ENCODE measurements at regions not wholly inside any gene's neighbourhood (a gene's known extent, or its start where the extent isn't known, plus 50 kb on each side); places are given as distances from the start of the nearest gene placed in this dataset.

DNA sequence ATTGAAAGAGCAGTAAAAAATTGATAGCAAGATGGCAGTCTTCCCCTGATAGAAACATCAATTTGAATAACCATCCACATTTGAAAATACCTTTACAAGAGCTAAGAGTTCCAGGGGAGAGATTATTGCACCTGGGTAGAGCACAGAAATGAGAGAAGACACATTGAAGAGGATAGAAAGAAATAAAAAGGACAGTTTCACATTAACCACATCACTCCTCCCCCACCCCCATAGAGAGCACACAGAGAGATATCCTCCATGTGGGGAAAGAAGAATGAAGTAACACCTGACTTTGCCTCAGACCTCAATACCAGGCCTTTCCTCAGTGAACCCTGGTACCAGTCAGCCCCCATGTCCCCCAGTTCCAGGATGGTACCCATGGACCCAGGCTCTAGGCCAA is 486.7 kb downstream of the FAM181B start:
- no peak for DNase-seq (ENCODE audit: low read depth in 1 of 2, low spot score in 1 of 2)
- no peak for TF ChIP-seq SPI1 (IDR thresholded peaks at IDR 0.05; ENCODE audit: borderline replicate concordance, low read depth)
- TF ChIP-seq, protein P1, sequence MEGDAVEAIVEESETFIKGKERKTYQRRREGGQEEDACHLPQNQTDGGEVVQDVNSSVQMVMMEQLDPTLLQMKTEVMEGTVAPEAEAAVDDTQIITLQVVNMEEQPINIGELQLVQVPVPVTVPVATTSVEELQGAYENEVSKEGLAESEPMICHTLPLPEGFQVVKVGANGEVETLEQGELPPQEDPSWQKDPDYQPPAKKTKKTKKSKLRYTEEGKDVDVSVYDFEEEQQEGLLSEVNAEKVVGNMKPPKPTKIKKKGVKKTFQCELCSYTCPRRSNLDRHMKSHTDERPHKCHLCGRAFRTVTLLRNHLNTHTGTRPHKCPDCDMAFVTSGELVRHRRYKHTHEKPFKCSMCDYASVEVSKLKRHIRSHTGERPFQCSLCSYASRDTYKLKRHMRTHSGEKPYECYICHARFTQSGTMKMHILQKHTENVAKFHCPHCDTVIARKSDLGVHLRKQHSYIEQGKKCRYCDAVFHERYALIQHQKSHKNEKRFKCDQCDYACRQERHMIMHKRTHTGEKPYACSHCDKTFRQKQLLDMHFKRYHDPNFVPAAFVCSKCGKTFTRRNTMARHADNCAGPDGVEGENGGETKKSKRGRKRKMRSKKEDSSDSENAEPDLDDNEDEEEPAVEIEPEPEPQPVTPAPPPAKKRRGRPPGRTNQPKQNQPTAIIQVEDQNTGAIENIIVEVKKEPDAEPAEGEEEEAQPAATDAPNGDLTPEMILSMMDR (IDR thresholded peaks at IDR 0.05; ENCODE audit: insufficient read depth, low read length): no peak
- TF ChIP-seq GABPA (IDR thresholded peaks at IDR 0.05; ENCODE audit: low read depth): no peak
- no peak for TF ChIP-seq POLR2AphosphoS5 (IDR thresholded peaks at IDR 0.05; ENCODE audit: low read depth)
- TF ChIP-seq, protein P2, sequence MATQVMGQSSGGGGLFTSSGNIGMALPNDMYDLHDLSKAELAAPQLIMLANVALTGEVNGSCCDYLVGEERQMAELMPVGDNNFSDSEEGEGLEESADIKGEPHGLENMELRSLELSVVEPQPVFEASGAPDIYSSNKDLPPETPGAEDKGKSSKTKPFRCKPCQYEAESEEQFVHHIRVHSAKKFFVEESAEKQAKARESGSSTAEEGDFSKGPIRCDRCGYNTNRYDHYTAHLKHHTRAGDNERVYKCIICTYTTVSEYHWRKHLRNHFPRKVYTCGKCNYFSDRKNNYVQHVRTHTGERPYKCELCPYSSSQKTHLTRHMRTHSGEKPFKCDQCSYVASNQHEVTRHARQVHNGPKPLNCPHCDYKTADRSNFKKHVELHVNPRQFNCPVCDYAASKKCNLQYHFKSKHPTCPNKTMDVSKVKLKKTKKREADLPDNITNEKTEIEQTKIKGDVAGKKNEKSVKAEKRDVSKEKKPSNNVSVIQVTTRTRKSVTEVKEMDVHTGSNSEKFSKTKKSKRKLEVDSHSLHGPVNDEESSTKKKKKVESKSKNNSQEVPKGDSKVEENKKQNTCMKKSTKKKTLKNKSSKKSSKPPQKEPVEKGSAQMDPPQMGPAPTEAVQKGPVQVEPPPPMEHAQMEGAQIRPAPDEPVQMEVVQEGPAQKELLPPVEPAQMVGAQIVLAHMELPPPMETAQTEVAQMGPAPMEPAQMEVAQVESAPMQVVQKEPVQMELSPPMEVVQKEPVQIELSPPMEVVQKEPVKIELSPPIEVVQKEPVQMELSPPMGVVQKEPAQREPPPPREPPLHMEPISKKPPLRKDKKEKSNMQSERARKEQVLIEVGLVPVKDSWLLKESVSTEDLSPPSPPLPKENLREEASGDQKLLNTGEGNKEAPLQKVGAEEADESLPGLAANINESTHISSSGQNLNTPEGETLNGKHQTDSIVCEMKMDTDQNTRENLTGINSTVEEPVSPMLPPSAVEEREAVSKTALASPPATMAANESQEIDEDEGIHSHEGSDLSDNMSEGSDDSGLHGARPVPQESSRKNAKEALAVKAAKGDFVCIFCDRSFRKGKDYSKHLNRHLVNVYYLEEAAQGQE (IDR thresholded peaks at IDR 0.05; ENCODE audit: insufficient replicate concordance, low read depth): no peak
- Histone ChIP-seq H3K27me3 (ENCODE audit: insufficient read depth, poor library complexity, severe bottlenecking) (no peaks in the 10 kb centered on the region), H3K27ac (replicated peaks) (no peak overlapping the region), H3K4me3 (replicated peaks; ENCODE audit: insufficient read depth, low read length) (no peak overlapping the region)

DNA sequence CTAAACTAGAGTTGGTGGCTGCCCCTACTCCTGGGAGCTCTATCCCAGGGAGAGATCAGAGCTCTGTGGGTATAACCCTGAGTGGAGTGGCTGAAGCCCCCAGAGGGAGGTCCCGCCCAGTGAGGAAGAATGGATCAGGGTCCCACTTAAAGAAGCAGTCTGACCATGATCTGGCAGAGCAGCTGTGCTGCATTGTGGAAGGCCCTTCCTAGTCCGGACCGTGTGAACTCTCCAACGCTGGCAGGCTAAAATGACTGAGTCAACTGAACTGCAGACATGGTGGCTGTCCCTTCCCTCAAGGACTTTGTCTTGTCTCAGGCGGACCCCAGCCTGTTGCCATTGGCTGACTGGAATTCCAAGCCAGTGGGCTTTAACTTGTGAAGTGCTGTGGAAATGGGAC is 494.2 kb downstream of the FAM181B start:
- Histone ChIP-seq H3K27me3 (ENCODE audit: insufficient read depth, poor library complexity, severe bottlenecking) (no peaks in the 10 kb centered on the region), H3K4me3 (replicated peaks; ENCODE audit: insufficient read depth, low read length) (no peak overlapping the region), H3K27ac (replicated peaks) (no peak overlapping the region)
- DNase-seq (ENCODE audit: low read depth in 1 of 2, low spot score in 1 of 2): no peak
- no peak for TF ChIP-seq POLR2AphosphoS5 (IDR thresholded peaks at IDR 0.05; ENCODE audit: low read depth)
- TF ChIP-seq GABPA (IDR thresholded peaks at IDR 0.05; ENCODE audit: low read depth): no peak
- TF ChIP-seq SPI1 (IDR thresholded peaks at IDR 0.05; ENCODE audit: borderline replicate concordance, low read depth): no peak
- TF ChIP-seq, protein P2 (IDR thresholded peaks at IDR 0.05; ENCODE audit: insufficient replicate concordance, low read depth): no peak
- TF ChIP-seq, protein P1 (IDR thresholded peaks at IDR 0.05; ENCODE audit: insufficient read depth, low read length): no peak

DNA sequence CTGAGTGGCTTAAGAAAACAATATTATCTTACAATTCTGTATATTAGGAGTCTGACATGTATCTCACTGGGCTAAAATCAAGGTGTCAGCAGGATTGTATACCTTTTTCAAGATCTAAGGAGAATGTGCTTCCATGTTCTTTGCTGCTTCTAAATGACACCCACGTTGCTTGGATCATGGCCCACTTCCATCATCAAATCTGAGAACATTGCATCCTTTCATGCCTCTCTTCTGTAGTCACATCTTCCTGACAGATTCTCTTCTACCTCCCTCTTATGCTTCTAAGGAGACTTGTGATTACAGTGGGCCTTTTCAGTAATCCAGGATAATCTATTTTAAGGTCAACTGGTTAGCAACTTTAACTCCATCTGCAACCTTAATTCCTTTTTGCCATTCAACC is 499.4 kb downstream of the FAM181B start:
- H3K27me3 ChIP-seq (ENCODE audit: insufficient read depth, poor library complexity, severe bottlenecking): no peaks in the 10 kb centered on the region
- TF ChIP-seq, protein P1 (IDR thresholded peaks at IDR 0.05; ENCODE audit: insufficient read depth, low read length): no peak
- TF ChIP-seq, protein P2 (IDR thresholded peaks at IDR 0.05; ENCODE audit: insufficient replicate concordance, low read depth): no peak
- no peak overlapping the region for H3K4me3 ChIP-seq (replicated peaks; ENCODE audit: insufficient read depth, low read length)
- DNase-seq (ENCODE audit: low read depth in 1 of 2, low spot score in 1 of 2): no peak
- H3K27ac ChIP-seq (replicated peaks): no peak overlapping the region

All from HL-60 (cell line).